ENCODE measurements at regions not wholly inside any gene's neighbourhood (a gene's known extent, or its start where the extent isn't known, plus 50 kb on each side); places are given as distances from the start of the nearest gene placed in this dataset.

DNA sequence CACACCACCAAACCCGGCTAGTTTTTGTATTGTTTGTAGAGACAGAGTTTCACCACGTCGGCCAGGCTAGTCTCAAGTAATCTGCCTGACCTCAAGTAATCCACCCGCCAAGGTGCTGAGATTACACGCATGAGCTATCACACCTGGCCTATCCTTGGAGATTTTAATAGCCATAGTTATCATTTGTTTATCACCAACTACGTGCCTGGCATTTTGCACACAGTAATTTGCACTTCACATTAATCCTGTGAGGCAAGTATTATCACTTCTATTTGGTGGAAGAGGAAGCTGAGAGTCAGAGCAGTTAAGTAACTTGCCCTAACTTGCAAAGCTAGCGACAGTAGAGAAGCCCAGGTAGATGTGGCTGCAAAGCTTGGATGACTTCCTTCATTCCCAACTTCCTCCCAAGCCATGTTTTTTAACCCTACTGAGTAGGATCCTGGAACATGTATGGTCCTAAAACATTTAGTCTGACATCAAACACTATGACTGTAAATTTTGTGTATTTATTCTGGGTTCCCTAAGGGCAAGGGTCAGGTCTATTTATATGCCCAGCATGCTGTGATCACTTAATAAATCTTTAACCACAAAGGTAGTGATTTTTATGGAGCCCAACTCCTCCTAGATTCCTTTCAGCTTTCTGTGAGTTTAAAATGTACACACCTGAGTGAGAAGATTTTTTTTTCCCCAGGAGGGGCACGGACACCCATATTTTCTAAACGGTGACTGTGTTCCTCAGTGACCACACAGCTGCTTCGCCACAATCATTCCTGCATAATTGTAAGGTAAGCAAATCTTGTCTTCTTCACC is 100.2 kb upstream of the RAI14 start:
- TF ChIP-seq, protein P1, sequence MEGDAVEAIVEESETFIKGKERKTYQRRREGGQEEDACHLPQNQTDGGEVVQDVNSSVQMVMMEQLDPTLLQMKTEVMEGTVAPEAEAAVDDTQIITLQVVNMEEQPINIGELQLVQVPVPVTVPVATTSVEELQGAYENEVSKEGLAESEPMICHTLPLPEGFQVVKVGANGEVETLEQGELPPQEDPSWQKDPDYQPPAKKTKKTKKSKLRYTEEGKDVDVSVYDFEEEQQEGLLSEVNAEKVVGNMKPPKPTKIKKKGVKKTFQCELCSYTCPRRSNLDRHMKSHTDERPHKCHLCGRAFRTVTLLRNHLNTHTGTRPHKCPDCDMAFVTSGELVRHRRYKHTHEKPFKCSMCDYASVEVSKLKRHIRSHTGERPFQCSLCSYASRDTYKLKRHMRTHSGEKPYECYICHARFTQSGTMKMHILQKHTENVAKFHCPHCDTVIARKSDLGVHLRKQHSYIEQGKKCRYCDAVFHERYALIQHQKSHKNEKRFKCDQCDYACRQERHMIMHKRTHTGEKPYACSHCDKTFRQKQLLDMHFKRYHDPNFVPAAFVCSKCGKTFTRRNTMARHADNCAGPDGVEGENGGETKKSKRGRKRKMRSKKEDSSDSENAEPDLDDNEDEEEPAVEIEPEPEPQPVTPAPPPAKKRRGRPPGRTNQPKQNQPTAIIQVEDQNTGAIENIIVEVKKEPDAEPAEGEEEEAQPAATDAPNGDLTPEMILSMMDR (conservative IDR thresholded peaks at IDR 0.05; ENCODE audit: low read depth in 2 of 2): no peak
- TF ChIP-seq, protein P2, sequence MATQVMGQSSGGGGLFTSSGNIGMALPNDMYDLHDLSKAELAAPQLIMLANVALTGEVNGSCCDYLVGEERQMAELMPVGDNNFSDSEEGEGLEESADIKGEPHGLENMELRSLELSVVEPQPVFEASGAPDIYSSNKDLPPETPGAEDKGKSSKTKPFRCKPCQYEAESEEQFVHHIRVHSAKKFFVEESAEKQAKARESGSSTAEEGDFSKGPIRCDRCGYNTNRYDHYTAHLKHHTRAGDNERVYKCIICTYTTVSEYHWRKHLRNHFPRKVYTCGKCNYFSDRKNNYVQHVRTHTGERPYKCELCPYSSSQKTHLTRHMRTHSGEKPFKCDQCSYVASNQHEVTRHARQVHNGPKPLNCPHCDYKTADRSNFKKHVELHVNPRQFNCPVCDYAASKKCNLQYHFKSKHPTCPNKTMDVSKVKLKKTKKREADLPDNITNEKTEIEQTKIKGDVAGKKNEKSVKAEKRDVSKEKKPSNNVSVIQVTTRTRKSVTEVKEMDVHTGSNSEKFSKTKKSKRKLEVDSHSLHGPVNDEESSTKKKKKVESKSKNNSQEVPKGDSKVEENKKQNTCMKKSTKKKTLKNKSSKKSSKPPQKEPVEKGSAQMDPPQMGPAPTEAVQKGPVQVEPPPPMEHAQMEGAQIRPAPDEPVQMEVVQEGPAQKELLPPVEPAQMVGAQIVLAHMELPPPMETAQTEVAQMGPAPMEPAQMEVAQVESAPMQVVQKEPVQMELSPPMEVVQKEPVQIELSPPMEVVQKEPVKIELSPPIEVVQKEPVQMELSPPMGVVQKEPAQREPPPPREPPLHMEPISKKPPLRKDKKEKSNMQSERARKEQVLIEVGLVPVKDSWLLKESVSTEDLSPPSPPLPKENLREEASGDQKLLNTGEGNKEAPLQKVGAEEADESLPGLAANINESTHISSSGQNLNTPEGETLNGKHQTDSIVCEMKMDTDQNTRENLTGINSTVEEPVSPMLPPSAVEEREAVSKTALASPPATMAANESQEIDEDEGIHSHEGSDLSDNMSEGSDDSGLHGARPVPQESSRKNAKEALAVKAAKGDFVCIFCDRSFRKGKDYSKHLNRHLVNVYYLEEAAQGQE (IDR thresholded peaks at IDR 0.05; ENCODE audit: unreplicated experiment): no peak
- TF ChIP-seq EZH2phosphoT487 (IDR thresholded peaks at IDR 0.05; ENCODE audit: unreplicated experiment) (no peak), JUNB (IDR thresholded peaks at IDR 0.05; ENCODE audit: unreplicated experiment) (no peak), POLR2AphosphoS5 (IDR thresholded peaks at IDR 0.05; ENCODE audit: low read depth) (no peak)

Data from GM23338 (cell line).